H1 (cell line): ENCODE measurements at regions not wholly inside any gene's neighbourhood (a gene's known extent, or its start where the extent isn't known, plus 50 kb on each side); places are given as distances from the start of the nearest gene placed in this dataset.

ENCODE experiments used
- CHD1 ChIP-seq: IDR thresholded peaks from 2 replicates; pipeline ENCODE4 v1.6.1; 2012; ENCODE audit warnings: low read depth, low read length, improper control_type of control experiment
- TF ChIP-seq, protein P1 (sequence below): fragments of 300-600 bp; sonication (generic); IDR thresholded peaks from 2 replicates; pipeline ENCODE4 v1.7.1; 2012; ENCODE audit warnings: low read length, moderate library complexity, mild to moderate bottlenecking, inconsistent platforms; ENCODE audit not compliant: insufficient replicate concordance
- TF ChIP-seq, protein P2 (sequence below), 3 experiments: IDR thresholded peaks; 1 replicate in 2 of 3; 2 replicates in 1 of 3; pipeline versions ENCODE4 v1.5.1 to v1.6.1; 2011; ENCODE audit warnings: low read length in 3 of 3, mild to moderate bottlenecking in 3 of 3, inconsistent platforms in 2 of 3, low read depth in 1 of 3, moderate library complexity in 1 of 3; ENCODE audit not compliant: insufficient read depth in 1 of 3; ENCODE audit errors: control extremely low read depth in 1 of 3
- TF ChIP-seq, protein P3 (sequence below): IDR thresholded peaks from 2 replicates; pipeline ENCODE4 v1.6.1; 2012; ENCODE audit warnings: inconsistent platforms

DNA sequence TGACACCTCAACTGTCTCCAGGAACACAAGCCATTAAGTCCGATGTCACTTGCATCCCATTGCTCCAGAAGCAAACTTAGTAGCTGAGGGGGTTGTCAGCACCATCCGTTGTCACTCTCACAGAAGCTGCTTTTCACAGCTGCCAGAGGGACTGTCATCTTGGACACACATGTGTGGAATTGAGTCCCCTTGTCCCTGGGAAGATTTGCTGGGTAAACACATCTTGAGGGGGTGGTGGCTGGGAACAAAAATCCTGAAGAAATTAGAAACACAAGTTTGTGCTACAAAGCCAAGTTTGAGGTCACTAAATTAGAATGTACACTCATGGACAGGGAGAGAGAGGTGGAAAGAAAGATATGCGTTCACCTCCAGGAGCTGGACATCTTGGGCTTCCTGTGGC lies 55.2 kb upstream of the ADRA1B start (continued):
- TF ChIP-seq, protein P1, sequence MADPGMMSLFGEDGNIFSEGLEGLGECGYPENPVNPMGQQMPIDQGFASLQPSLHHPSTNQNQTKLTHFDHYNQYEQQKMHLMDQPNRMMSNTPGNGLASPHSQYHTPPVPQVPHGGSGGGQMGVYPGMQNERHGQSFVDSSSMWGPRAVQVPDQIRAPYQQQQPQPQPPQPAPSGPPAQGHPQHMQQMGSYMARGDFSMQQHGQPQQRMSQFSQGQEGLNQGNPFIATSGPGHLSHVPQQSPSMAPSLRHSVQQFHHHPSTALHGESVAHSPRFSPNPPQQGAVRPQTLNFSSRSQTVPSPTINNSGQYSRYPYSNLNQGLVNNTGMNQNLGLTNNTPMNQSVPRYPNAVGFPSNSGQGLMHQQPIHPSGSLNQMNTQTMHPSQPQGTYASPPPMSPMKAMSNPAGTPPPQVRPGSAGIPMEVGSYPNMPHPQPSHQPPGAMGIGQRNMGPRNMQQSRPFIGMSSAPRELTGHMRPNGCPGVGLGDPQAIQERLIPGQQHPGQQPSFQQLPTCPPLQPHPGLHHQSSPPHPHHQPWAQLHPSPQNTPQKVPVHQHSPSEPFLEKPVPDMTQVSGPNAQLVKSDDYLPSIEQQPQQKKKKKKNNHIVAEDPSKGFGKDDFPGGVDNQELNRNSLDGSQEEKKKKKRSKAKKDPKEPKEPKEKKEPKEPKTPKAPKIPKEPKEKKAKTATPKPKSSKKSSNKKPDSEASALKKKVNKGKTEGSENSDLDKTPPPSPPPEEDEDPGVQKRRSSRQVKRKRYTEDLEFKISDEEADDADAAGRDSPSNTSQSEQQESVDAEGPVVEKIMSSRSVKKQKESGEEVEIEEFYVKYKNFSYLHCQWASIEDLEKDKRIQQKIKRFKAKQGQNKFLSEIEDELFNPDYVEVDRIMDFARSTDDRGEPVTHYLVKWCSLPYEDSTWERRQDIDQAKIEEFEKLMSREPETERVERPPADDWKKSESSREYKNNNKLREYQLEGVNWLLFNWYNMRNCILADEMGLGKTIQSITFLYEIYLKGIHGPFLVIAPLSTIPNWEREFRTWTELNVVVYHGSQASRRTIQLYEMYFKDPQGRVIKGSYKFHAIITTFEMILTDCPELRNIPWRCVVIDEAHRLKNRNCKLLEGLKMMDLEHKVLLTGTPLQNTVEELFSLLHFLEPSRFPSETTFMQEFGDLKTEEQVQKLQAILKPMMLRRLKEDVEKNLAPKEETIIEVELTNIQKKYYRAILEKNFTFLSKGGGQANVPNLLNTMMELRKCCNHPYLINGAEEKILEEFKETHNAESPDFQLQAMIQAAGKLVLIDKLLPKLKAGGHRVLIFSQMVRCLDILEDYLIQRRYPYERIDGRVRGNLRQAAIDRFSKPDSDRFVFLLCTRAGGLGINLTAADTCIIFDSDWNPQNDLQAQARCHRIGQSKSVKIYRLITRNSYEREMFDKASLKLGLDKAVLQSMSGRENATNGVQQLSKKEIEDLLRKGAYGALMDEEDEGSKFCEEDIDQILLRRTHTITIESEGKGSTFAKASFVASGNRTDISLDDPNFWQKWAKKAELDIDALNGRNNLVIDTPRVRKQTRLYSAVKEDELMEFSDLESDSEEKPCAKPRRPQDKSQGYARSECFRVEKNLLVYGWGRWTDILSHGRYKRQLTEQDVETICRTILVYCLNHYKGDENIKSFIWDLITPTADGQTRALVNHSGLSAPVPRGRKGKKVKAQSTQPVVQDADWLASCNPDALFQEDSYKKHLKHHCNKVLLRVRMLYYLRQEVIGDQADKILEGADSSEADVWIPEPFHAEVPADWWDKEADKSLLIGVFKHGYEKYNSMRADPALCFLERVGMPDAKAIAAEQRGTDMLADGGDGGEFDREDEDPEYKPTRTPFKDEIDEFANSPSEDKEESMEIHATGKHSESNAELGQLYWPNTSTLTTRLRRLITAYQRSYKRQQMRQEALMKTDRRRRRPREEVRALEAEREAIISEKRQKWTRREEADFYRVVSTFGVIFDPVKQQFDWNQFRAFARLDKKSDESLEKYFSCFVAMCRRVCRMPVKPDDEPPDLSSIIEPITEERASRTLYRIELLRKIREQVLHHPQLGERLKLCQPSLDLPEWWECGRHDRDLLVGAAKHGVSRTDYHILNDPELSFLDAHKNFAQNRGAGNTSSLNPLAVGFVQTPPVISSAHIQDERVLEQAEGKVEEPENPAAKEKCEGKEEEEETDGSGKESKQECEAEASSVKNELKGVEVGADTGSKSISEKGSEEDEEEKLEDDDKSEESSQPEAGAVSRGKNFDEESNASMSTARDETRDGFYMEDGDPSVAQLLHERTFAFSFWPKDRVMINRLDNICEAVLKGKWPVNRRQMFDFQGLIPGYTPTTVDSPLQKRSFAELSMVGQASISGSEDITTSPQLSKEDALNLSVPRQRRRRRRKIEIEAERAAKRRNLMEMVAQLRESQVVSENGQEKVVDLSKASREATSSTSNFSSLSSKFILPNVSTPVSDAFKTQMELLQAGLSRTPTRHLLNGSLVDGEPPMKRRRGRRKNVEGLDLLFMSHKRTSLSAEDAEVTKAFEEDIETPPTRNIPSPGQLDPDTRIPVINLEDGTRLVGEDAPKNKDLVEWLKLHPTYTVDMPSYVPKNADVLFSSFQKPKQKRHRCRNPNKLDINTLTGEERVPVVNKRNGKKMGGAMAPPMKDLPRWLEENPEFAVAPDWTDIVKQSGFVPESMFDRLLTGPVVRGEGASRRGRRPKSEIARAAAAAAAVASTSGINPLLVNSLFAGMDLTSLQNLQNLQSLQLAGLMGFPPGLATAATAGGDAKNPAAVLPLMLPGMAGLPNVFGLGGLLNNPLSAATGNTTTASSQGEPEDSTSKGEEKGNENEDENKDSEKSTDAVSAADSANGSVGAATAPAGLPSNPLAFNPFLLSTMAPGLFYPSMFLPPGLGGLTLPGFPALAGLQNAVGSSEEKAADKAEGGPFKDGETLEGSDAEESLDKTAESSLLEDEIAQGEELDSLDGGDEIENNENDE, result no peak
- TF ChIP-seq, protein P2, sequence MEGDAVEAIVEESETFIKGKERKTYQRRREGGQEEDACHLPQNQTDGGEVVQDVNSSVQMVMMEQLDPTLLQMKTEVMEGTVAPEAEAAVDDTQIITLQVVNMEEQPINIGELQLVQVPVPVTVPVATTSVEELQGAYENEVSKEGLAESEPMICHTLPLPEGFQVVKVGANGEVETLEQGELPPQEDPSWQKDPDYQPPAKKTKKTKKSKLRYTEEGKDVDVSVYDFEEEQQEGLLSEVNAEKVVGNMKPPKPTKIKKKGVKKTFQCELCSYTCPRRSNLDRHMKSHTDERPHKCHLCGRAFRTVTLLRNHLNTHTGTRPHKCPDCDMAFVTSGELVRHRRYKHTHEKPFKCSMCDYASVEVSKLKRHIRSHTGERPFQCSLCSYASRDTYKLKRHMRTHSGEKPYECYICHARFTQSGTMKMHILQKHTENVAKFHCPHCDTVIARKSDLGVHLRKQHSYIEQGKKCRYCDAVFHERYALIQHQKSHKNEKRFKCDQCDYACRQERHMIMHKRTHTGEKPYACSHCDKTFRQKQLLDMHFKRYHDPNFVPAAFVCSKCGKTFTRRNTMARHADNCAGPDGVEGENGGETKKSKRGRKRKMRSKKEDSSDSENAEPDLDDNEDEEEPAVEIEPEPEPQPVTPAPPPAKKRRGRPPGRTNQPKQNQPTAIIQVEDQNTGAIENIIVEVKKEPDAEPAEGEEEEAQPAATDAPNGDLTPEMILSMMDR (IDR thresholded peaks at IDR 0.05; ENCODE audit: control extremely low read depth in 1 of 3, insufficient read depth in 1 of 3, low read depth in 1 of 3, low read length in 3 of 3), result no peak
- TF ChIP-seq, protein P3, sequence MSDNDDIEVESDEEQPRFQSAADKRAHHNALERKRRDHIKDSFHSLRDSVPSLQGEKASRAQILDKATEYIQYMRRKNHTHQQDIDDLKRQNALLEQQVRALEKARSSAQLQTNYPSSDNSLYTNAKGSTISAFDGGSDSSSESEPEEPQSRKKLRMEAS, result no peak
- TF ChIP-seq CHD1, result no peak
